ENCODE measurements at regions not wholly inside any gene's neighbourhood (a gene's known extent, or its start where the extent isn't known, plus 50 kb on each side); places are given as distances from the start of the nearest gene placed in this dataset.

GRCh38 chr2:212682937-212683336 lies 144.3 kb upstream of the ERBB4 start:
- ATAC-seq (no peak), DNase-seq (no peak)
- Histone ChIP-seq H3K4me1 (no peaks in the 10 kb centered on the region), H3K27ac (no peak overlapping the region), H3K36me3 (no peaks in the 10 kb centered on the region), H3K4me3 (no peak overlapping the region), H3K27me3 (no peaks in the 10 kb centered on the region), H3K9me3 (no peaks in the 10 kb centered on the region)
- no peak for TF ChIP-seq CTCF (IDR thresholded peaks at IDR 0.05)
- intact Hi-C loops (cut with DNase I) = no loop called here

GRCh38 chr2:212677466-212677865 lies 138.9 kb upstream of the ERBB4 start:
- no peak for DNase-seq
- intact Hi-C loops (cut with DNase I) = no loop called here
- Histone ChIP-seq H3K4me3 (no peak overlapping the region), H3K27ac (no peak overlapping the region), H3K4me1 (no peaks in the 10 kb centered on the region), H3K27me3 (no peaks in the 10 kb centered on the region), H3K9me3 (no peaks in the 10 kb centered on the region), H3K36me3 (no peaks in the 10 kb centered on the region)
- TF ChIP-seq CTCF (IDR thresholded peaks at IDR 0.05) = no peak
- no peak for ATAC-seq

DNA sequence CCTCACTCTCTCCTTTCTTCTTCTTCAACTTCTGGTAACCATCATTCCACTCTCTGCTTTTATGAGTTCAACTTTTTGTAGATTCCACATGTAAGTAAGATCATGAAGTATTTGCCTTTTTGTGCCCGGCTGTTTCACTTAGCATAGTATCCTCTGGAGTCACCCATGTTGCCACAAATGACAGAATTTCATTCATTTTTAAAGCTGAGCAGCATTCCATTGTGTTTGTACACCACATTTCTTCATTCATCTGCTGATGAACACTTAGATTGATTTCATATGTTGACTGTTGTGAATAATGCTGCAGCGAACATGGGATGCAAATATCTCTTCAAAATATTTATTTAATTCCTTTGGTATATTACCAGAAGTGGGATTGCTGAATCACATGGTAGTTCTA lies 133.6 kb upstream of the ERBB4 start:
- intact Hi-C loops (cut with DNase I) = no loop called here
- Histone ChIP-seq H3K36me3 (no peaks in the 10 kb centered on the region), H3K4me3 (no peak overlapping the region), H3K9me3 (no peaks in the 10 kb centered on the region), H3K4me1 (no peaks in the 10 kb centered on the region), H3K27ac (no peak overlapping the region), H3K27me3 (no peaks in the 10 kb centered on the region)
- DNase-seq = no peak
- ATAC-seq = no peak
- no peak for TF ChIP-seq CTCF (IDR thresholded peaks at IDR 0.05)

DNA sequence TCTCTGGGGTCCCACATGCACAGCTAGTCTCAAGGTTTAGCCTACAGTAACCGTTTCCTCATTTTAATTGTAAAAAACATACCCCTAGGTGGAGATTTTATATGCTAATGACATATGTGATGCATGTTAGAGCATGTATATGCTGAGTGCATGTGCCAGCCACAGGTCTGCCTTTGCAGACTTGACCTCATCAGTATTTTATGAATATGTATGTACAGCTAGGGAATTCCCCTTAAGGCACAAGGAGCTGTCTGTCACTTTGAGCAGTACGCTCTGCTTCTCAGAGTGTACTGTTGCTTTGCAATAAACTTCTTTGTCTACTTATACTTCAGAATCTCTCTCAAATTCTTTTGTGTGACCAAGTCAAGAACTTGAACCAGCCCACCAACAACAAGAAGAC lies 131.2 kb upstream of the ERBB4 start:
- DNase-seq (no peak), ATAC-seq (no peak)
- no peak overlapping the region for H3K4me3 ChIP-seq
- H3K27me3 ChIP-seq = no peaks in the 10 kb centered on the region
- intact Hi-C loops (cut with DNase I) = no loop called here
- no peaks in the 10 kb centered on the region for H3K9me3 ChIP-seq
- H3K4me1 ChIP-seq = no peaks in the 10 kb centered on the region
- no peak overlapping the region for H3K27ac ChIP-seq
- TF ChIP-seq CTCF (IDR thresholded peaks at IDR 0.05) = no peak
- no peaks in the 10 kb centered on the region for H3K36me3 ChIP-seq

GRCh38 chr2:212667751-212668316 lies 129.2 kb upstream of the ERBB4 start:
- Histone ChIP-seq H3K36me3 (no peaks in the 10 kb centered on the region), H3K4me3 (no peak overlapping the region), H3K27ac (no peak overlapping the region), H3K4me1 (no peaks in the 10 kb centered on the region), H3K9me3 (no peaks in the 10 kb centered on the region), H3K27me3 (no peaks in the 10 kb centered on the region)
- intact Hi-C loops (cut with DNase I) = no loop called here
- ATAC-seq (no peak), DNase-seq (no peak)
- TF ChIP-seq CTCF (IDR thresholded peaks at IDR 0.05) = no peak

DNA sequence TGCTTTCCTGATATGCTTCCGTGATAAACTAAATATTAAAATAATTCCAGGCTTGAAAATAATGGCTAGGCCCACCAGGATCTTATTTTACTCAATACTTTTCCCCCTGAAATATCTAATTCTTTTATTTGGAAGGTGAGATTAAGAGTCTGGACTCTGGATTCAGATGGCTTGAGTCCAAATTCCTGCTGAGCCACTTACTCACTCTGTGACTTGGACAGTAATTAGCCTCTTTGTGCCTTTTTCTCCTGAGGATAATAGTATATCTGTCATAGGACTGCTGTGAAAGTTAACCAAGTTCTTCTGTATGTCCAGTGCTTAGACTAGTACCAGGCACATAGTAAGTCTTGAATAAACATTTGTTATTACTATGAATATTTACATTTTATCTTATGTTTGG lies 127.3 kb upstream of the ERBB4 start:
- H3K9me3 ChIP-seq = no peaks in the 10 kb centered on the region
- no peaks in the 10 kb centered on the region for H3K36me3 ChIP-seq
- DNase-seq (no peak), ATAC-seq (no peak)
- H3K27ac ChIP-seq = no peak overlapping the region
- no peaks in the 10 kb centered on the region for H3K4me1 ChIP-seq
- no peaks in the 10 kb centered on the region for H3K27me3 ChIP-seq
- TF ChIP-seq CTCF (IDR thresholded peaks at IDR 0.05) = no peak
- intact Hi-C loops (cut with DNase I) = no loop called here
- no peak overlapping the region for H3K4me3 ChIP-seq

Measured in upper lobe of right lung (tissue), 1 donor.